ENCODE measurements at regions not wholly inside any gene's neighbourhood (a gene's known extent, or its start where the extent isn't known, plus 50 kb on each side); places are given as distances from the start of the nearest gene placed in this dataset.
"Not testable (repeated sequence)": the region's sequence is repeated elsewhere in the genome, so short reads cannot be mapped to it uniquely, and the experiment has no call there.

GRCh38 chr21:28487455-28488070, 505.1 kb downstream of the LTN1 start:
- TF ChIP-seq, protein P1, sequence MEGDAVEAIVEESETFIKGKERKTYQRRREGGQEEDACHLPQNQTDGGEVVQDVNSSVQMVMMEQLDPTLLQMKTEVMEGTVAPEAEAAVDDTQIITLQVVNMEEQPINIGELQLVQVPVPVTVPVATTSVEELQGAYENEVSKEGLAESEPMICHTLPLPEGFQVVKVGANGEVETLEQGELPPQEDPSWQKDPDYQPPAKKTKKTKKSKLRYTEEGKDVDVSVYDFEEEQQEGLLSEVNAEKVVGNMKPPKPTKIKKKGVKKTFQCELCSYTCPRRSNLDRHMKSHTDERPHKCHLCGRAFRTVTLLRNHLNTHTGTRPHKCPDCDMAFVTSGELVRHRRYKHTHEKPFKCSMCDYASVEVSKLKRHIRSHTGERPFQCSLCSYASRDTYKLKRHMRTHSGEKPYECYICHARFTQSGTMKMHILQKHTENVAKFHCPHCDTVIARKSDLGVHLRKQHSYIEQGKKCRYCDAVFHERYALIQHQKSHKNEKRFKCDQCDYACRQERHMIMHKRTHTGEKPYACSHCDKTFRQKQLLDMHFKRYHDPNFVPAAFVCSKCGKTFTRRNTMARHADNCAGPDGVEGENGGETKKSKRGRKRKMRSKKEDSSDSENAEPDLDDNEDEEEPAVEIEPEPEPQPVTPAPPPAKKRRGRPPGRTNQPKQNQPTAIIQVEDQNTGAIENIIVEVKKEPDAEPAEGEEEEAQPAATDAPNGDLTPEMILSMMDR (IDR thresholded peaks at IDR 0.05; ENCODE audit: control extremely low read depth, extremely low read depth, low read depth, missing control alignments) = no peak
- DNase-seq (ENCODE audit: extremely low spot score) = no peak
- ChIA-PET POLR2A (no interaction called here), CTCF (no interaction called here)

DNA sequence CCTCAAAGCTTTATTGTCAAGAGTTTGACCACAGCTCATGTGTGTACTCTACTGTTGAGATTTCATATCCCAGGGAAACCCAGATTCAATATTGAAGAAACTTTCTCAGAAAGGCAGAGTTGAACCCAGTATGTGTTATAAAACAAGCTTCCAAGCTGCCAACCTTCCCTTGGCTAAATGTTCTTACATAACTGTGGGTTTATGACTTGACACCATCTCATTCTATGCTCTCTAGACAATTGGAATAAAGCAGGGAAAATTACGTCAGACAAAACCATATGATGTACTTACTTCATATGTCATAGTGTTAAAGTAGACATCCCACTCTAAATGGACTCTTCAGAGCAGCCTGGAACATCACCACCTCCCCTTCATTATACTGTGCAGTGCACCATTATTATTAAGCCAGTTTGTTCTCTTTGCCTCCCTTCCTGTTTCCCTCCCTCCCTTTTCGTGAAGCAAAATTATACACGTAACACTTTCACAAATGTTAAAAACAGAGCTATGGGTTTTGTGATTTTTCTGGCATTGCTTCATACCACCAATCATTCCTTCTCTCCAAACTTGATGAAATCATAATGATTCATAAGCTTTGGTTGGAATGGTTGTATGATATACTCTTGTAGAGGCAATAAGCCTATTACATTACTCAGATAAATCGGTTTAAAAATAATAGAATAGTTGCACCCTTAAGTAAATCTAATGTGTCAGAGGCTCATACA, 507.2 kb downstream of the LTN1 start:
- TF ChIP-seq, protein P1 (IDR thresholded peaks at IDR 0.05; ENCODE audit: control extremely low read depth, extremely low read depth, low read depth, missing control alignments) = no peak
- POLR2A ChIA-PET = no interaction called here
- CTCF ChIA-PET = no interaction called here
- DNase-seq (ENCODE audit: extremely low spot score) = no peak

GRCh38 chr21:28483301-28484035, 509.2 kb downstream of the LTN1 start:
- CTCF ChIA-PET = no interaction called here
- DNase-seq (ENCODE audit: extremely low spot score) = no peak
- TF ChIP-seq, protein P1 (IDR thresholded peaks at IDR 0.05; ENCODE audit: control extremely low read depth, extremely low read depth, low read depth, missing control alignments) = no peak
- POLR2A ChIA-PET = no interaction called here

DNA sequence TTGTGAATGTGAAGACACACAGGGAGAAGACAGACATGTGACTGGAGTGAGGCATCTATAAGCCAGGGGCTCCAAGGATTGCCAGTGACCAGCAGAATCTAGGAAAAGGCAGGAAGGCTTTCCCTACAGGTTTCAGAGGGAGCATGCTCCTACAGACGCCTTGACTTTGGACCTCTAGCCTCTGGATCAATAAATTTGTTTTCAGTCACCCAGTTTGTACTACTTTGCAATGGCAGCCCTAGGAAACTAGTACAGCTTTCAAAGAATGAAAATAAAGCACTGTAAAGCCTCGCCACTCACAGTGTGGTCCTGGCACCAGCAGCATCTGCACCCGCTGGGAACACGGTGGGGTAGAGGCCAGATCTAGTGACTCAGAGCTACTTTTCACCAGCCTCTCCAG, 510.0 kb downstream of the LTN1 start:
- POLR2A ChIA-PET = no interaction called here

DNA sequence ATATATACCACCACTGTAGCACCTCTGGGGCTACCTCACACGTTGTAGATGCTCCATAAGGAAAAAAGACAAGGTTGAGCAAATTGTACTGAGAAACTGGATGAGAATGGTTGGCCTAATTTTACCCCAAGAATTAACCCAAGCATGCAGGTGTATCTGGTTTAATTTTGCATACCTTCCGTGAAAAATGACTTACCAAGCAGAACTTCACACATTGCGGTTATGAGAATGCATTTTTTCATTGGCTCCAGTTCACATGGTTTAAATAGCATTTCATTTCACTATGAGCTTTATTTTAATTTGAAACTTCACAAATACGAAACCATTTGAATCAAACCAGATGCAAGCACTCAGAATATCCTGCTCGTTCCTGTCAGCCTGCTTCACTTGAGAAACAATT, 512.2 kb downstream of the LTN1 start:
- CTCF ChIA-PET = interaction anchor here (0.7 to 1.0 kb wide), 2 partner anchors 9 to 10 kb away, joined by 4 read pairs; no protein-coding TSS in a partner anchor
- POLR2A ChIA-PET = no interaction called here
- DNase-seq (ENCODE audit: extremely low spot score) = no peak
- TF ChIP-seq, protein P1 (IDR thresholded peaks at IDR 0.05; ENCODE audit: control extremely low read depth, extremely low read depth, low read depth, missing control alignments) = no peak

More for the DNA sequence above, 510.0 kb downstream of the LTN1 start:
- TF ChIP-seq, protein P1 (IDR thresholded peaks at IDR 0.05; ENCODE audit: control extremely low read depth, extremely low read depth, low read depth, missing control alignments) = no peak
- no peak for DNase-seq (ENCODE audit: extremely low spot score)
- CTCF ChIA-PET = no interaction called here

DNA sequence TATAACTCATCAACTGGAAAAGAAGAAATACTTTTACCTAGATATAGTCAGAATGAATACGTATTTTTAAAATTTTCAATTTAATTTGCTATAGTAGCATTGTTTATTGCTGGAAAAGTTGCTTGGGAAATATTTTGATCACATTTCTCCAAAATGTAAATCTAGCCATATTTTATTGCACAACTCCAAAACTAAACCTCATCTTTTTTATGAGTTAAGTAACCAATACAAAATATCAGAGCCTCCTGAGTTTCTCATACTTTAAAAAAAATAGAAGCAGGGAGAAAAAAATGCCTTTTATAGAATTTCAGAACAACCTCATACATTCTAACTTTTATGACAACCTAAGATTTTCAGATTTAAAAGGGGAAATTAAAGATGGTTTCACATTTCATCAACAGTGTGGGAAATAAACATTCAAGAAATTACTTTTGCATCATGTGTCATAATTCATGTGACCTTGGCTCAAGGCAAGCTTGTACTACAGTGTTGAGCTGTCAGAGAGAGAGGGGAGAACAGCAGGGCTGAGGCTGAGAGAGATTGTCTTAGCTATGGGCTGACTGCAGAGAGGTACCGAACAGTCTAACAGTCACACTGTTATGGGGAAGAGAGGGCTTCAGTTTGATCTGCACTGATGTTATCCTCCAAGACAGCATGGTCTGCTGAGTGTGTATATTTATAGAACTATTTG, 519.0 kb downstream of the LTN1 start:
- POLR2A ChIA-PET = no interaction called here
- CTCF ChIA-PET = no interaction called here
- no peak for DNase-seq (ENCODE audit: extremely low spot score)
- TF ChIP-seq, protein P1 (IDR thresholded peaks at IDR 0.05; ENCODE audit: control extremely low read depth, extremely low read depth, low read depth, missing control alignments) = no peak

GRCh38 chr21:28472543-28472942, 520.1 kb downstream of the LTN1 start:
- POLR2A ChIA-PET; DNase-seq (ENCODE audit: extremely low spot score); CTCF ChIA-PET: not testable (repeated sequence)
